A673 (cell line): ENCODE measurements at regions not wholly inside any gene's neighbourhood (a gene's known extent, or its start where the extent isn't known, plus 50 kb on each side); places are given as distances from the start of the nearest gene placed in this dataset.

Experiments
- EZH2 ChIP-seq: fragments of 200-600 bp; sonication (generic); IDR thresholded peaks from 2 replicates; pipeline ENCODE4 v1.6.1; 2017; ENCODE audit warnings: borderline replicate concordance, low read depth, mild to moderate bottlenecking, mixed read lengths, antibody characterized with exemption, low read length; ENCODE audit not compliant: poor library complexity, severe bottlenecking
- TF ChIP-seq, protein P1 (sequence below): fragments of 300-800, 200-600 bp; sonication (generic); conservative IDR thresholded peaks from 2 replicates; pipeline ENCODE4 v1.5.1; 2017; ENCODE audit warnings: low read depth, mild to moderate bottlenecking, antibody characterized with exemption, low read length, moderate library complexity, mixed read lengths

DNA sequence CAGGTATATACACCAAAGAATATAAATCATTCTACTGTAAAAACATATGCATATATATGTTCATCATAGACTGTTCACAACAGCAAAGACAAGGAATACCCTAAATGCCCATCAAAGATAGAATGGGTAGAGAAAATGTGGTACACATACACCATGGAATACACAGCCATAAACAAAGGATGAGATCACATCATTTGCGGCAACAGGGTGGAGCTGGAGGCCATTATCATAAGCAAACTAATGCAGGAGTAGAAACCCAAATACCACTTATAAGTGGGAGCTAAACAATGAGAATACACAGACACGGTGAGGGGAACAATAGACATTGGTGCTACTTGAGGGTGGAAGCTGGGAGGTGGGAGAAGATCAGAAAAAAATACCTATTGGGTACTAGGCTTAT lies 117.6 kb downstream of the COX7C start:
- no peak for TF ChIP-seq EZH2
- TF ChIP-seq, protein P1, sequence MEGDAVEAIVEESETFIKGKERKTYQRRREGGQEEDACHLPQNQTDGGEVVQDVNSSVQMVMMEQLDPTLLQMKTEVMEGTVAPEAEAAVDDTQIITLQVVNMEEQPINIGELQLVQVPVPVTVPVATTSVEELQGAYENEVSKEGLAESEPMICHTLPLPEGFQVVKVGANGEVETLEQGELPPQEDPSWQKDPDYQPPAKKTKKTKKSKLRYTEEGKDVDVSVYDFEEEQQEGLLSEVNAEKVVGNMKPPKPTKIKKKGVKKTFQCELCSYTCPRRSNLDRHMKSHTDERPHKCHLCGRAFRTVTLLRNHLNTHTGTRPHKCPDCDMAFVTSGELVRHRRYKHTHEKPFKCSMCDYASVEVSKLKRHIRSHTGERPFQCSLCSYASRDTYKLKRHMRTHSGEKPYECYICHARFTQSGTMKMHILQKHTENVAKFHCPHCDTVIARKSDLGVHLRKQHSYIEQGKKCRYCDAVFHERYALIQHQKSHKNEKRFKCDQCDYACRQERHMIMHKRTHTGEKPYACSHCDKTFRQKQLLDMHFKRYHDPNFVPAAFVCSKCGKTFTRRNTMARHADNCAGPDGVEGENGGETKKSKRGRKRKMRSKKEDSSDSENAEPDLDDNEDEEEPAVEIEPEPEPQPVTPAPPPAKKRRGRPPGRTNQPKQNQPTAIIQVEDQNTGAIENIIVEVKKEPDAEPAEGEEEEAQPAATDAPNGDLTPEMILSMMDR = no peak
